ENCODE measurements at regions not wholly inside any gene's neighbourhood (a gene's known extent, or its start where the extent isn't known, plus 50 kb on each side); places are given as distances from the start of the nearest gene placed in this dataset.
"Not testable (repeated sequence)": the region's sequence is repeated elsewhere in the genome, so short reads cannot be mapped to it uniquely, and the experiment has no call there.

DNA sequence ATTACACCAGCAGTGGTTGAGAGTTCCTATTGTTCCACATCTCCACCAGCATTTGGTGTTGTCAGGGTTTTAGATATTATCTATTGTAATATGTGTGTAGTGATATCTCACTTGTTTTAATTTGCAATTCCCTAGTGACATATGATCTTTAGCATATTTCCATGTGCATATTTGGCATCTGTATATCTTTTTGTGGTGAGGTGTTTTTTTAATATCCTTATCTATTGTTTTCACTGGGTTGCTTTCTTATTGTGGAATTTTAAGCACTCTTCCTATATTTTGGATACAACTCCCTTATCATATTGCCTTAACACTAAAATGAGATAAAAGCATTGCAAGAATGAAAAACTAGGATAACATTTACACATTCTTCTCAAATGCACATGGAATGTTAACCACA lies 453.9 kb upstream of the FSIP2 start:
- intact Hi-C loops (cut with DNase I): no loop called here
- Histone ChIP-seq H3K36me3 (no peaks in the 10 kb centered on the region), H3K4me3 (no peak overlapping the region), H3K27me3 (no peaks in the 10 kb centered on the region), H3K27ac (no peak overlapping the region), H3K9me3 (no peaks in the 10 kb centered on the region), H3K4me1 (no peaks in the 10 kb centered on the region)
- TF ChIP-seq POLR2A (IDR thresholded peaks at IDR 0.05): no peak
- TF ChIP-seq, protein P1, sequence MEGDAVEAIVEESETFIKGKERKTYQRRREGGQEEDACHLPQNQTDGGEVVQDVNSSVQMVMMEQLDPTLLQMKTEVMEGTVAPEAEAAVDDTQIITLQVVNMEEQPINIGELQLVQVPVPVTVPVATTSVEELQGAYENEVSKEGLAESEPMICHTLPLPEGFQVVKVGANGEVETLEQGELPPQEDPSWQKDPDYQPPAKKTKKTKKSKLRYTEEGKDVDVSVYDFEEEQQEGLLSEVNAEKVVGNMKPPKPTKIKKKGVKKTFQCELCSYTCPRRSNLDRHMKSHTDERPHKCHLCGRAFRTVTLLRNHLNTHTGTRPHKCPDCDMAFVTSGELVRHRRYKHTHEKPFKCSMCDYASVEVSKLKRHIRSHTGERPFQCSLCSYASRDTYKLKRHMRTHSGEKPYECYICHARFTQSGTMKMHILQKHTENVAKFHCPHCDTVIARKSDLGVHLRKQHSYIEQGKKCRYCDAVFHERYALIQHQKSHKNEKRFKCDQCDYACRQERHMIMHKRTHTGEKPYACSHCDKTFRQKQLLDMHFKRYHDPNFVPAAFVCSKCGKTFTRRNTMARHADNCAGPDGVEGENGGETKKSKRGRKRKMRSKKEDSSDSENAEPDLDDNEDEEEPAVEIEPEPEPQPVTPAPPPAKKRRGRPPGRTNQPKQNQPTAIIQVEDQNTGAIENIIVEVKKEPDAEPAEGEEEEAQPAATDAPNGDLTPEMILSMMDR (IDR thresholded peaks at IDR 0.05): no peak
- DNase-seq: no peak
- no peak for ATAC-seq

DNA sequence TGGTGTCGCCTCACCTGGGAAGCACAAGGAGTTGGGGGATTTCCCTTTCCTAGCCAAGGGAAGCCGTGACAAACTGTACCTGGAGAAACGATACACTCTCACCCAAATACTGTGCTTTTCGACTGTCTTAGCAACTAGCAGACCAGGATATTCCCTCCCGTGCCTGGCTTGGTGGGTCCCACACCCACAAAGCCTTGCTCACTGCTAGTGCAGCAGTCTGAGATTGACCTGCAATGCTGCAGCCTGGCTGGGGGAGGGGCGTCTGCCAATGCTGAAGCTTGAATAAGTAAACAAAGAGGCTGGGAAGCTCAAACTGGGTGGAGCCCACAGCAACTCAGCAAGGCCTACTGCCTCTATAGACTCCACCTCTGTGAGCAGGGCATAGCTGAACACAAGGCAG lies 448.6 kb upstream of the FSIP2 start:
- ATAC-seq; H3K36me3 ChIP-seq; H3K9me3 ChIP-seq; H3K27me3 ChIP-seq; H3K4me3 ChIP-seq; DNase-seq; H3K27ac ChIP-seq; H3K4me1 ChIP-seq; intact Hi-C loops (cut with DNase I): not testable (repeated sequence)
- 60% methylated on average over 1 of the region's 6 CpGs for WGBS (ENCODE audit: insufficient coverage, low coverage, low lambda C conversion rate, missing lambda C conversion rate)

DNA sequence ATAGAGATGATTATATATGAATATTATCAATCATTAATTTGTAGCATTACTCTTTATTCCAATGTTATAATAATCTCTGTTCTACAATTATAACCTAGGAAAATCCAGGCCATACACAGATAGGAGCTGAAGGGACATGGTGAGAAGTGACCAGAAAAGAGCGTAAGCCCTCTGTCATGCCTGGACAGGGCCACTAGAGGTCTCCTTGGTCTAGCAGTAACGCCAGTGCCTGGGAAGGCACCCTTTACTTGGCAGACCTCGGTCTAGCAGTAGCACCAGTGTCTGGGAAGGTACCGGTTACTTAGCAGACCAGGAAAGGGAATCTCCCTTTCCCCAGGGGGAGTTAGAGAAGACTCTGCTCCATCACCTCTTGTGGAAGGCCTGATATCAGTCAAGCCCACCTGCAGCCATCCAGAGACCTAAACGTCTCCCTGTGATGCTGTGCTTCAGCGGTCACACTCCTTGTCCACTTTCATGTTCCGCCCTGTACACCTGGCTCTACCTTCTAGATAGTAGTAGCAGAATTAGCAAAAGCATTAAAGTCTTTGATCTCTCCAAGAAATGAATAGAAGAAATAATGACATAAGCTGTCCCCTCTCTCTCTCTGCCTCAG lies 447.5 kb upstream of the FSIP2 start:
- Histone ChIP-seq H3K4me3 (no peak overlapping the region), H3K9me3 (no peaks in the 10 kb centered on the region), H3K27ac (no peak overlapping the region), H3K27me3 (no peaks in the 10 kb centered on the region), H3K4me1 (no peaks in the 10 kb centered on the region), H3K36me3 (no peaks in the 10 kb centered on the region)
- ATAC-seq: peak; percentile 75 to 84 (median 78)
- WGBS (ENCODE audit: insufficient coverage, low coverage, low lambda C conversion rate, missing lambda C conversion rate): 34% methylated on average over 7 of the region's 7 CpGs
- intact Hi-C loops (cut with DNase I): no loop called here
- peak; percentile 49 to 59 (median 51) for DNase-seq
- TF ChIP-seq, protein P1 (IDR thresholded peaks at IDR 0.05): peak; percentile 43 to 67 (median 60)
- TF ChIP-seq POLR2A (IDR thresholded peaks at IDR 0.05): no peak

DNA sequence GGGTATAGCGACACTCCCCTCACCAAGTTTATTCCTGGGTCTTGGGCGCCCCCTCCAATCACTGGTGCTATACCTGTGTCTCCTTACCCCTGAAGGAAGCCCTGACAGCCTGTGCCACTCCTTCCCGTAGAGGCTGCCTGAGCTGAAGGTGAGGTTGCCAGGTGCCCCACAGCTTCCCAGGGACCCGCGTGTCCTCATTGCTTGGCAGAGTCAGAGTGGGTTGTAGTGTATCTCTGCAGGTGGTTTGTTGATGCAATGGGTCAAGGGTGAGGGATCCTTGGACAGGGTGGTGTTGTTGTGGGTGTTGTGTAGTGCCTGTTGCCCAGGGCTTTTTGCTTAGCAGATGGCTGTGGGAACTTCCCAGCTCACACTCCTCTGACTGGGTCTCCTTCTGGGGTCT lies 438.7 kb upstream of the FSIP2 start:
- no peak overlapping the region for H3K4me3 ChIP-seq
- intact Hi-C loops (cut with DNase I): no loop called here
- TF ChIP-seq, protein P1 (IDR thresholded peaks at IDR 0.05): no peak
- TF ChIP-seq POLR2A (IDR thresholded peaks at IDR 0.05): no peak
- no peak overlapping the region for H3K27ac ChIP-seq
- no peak for ATAC-seq
- WGBS (ENCODE audit: insufficient coverage, low coverage, low lambda C conversion rate, missing lambda C conversion rate): 70% methylated on average over 2 of the region's 5 CpGs
- no peak for DNase-seq
- H3K4me1 ChIP-seq: no peaks in the 10 kb centered on the region
- H3K27me3 ChIP-seq: no peaks in the 10 kb centered on the region
- no peaks in the 10 kb centered on the region for H3K36me3 ChIP-seq
- no peaks in the 10 kb centered on the region for H3K9me3 ChIP-seq

DNA sequence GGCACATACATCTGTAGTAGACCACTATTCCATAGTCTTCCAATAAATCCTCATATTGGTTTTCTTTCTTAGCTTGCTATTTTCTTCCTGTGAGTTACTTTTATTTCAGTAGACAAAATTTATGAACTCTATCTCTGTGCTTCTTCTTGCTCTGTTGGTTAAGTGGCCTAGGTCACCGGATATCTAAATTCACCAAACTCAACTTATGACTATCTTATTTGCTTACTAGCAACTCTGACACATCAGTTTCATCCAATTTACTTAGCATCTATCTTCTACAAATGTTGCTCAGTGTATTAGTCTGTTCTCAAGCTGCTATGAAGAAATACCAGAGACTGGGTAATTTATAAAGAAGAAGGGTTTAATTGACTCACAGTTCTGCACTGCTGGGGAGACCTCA lies 432.5 kb upstream of the FSIP2 start:
- 71% methylated on average over 1 of the region's 1 CpG for WGBS (ENCODE audit: insufficient coverage, low coverage, low lambda C conversion rate, missing lambda C conversion rate)
- no peaks in the 10 kb centered on the region for H3K9me3 ChIP-seq

More for the DNA sequence above, 432.5 kb upstream of the FSIP2 start:
- Histone ChIP-seq H3K27me3 (no peaks in the 10 kb centered on the region), H3K4me1 (no peaks in the 10 kb centered on the region), H3K4me3 (no peak overlapping the region), H3K36me3 (no peaks in the 10 kb centered on the region), H3K27ac (no peak overlapping the region)
- ATAC-seq (no peak), DNase-seq (no peak)
- intact Hi-C loops (cut with DNase I): no loop called here
- TF ChIP-seq POLR2A (IDR thresholded peaks at IDR 0.05): no peak
- TF ChIP-seq, protein P1 (IDR thresholded peaks at IDR 0.05): no peak
